K562 (cell line): ENCODE measurements at regions not wholly inside any gene's neighbourhood (a gene's known extent, or its start where the extent isn't known, plus 50 kb on each side); places are given as distances from the start of the nearest gene placed in this dataset.

Source experiments
- ATAC-seq: fragments of 200-7000 bp; cut with Tn5 transposase; 3 replicates; pipeline ENCODE4 v1.9.1; 2020; ENCODE audit warnings: moderate library complexity
- BruUV-seq: library from RNA; stranded (reverse); fragments of 400-500 nt; replicated peaks from 2 replicates; lab custom pipeline; 2021; lab: Mats Ljungman, UMichigan
- CTCF ChIA-PET: fragments of 300-600 bp; formaldehyde crosslinking; extraction: SDS; loops from one replicate; lab custom pipeline; 2021; ENCODE audit warnings: low intra/inter-chr PET ratio; lab: Yijun Ruan, JAX
- POLR2A ChIA-PET: fragments of 300-600, 350-650 bp; sonication (Branson Sonifier 250); formaldehyde crosslinking; extraction: SDS; loops from one replicate; lab custom pipeline; 2021; ENCODE audit warnings: antibody characterized with exemption, inconsistent platforms; lab: Yijun Ruan, JAX
- DNase-seq, 4 experiments: peaks; one replicate each; pipeline versions ENCODE4 v3.0.0 to v3.0.0-alpha.2; 2011 to 2018; ENCODE audit warnings: low spot score in 3 of 4, mixed read lengths in 3 of 4; ENCODE audit errors: extremely low read depth in 1 of 4
- FAIRE-seq: peaks from 2 replicates; lab custom pipeline; 2011; peaks lifted over from hg19 to GRCh38; lab: Jason Lieb, UNC
- H2AFZ ChIP-seq: 2 replicates; pipeline ENCODE4 v1.6.0; 2011; ENCODE audit warnings: low read depth, low read length, control low read depth, inconsistent platforms
- H3K27ac ChIP-seq: fragments of 200-600 bp; 3 replicates; pipeline ENCODE4 v1.8.0; 2011; ENCODE audit warnings: low read depth, mild to moderate bottlenecking, control low read depth, inconsistent platforms, low read length, moderate library complexity, mixed read lengths; ENCODE audit errors: extremely low read depth
- H3K27me3 ChIP-seq, 2 experiments: fragments of 300-600 bp in 1 of 2; 2 replicates in 1 of 2; 3 replicates in 1 of 2; pipeline versions ENCODE4 v1.6.0 to v1.8.0; 2011; ENCODE audit warnings: inconsistent platforms in 2 of 2, low read length in 2 of 2, mild to moderate bottlenecking in 1 of 2, mixed read lengths in 1 of 2, moderate library complexity in 1 of 2; ENCODE audit not compliant: control insufficient read depth in 2 of 2, insufficient read depth in 2 of 2
- H3K36me3 ChIP-seq: fragments of 300-600 bp; 3 replicates; pipeline ENCODE4 v1.8.0; 2011; ENCODE audit warnings: mild to moderate bottlenecking, low read length, inconsistent platforms; ENCODE audit not compliant: control insufficient read depth, insufficient read depth
- H3K4me1 ChIP-seq, 2 experiments: fragments of 200-600 bp in 1 of 2; replicated peaks in 1 of 2; 2 replicates in 1 of 2; 3 replicates in 1 of 2; pipeline versions ENCODE4 v1.5.1 to v1.8.0; 2011; ENCODE audit warnings: inconsistent platforms in 2 of 2, low read length in 2 of 2, mild to moderate bottlenecking in 1 of 2, mixed read lengths in 1 of 2, moderate library complexity in 1 of 2; ENCODE audit not compliant: control insufficient read depth in 2 of 2, insufficient read depth in 2 of 2
- H3K4me2 ChIP-seq: 2 replicates; pipeline ENCODE4 v1.6.1; 2011; ENCODE audit warnings: low read length, control low read depth, inconsistent platforms, mixed read lengths; ENCODE audit not compliant: insufficient read depth
- H3K4me3 ChIP-seq: fragments of 200-600 bp; sonication (generic), shearing (Covaris generic); 2 replicates; pipeline ENCODE4 v1.5.1; 2016; ENCODE audit warnings: control low read depth, inconsistent platforms
- H3K79me2 ChIP-seq: fragments of 200-600 bp; 3 replicates; pipeline ENCODE4 v1.8.0; 2011; ENCODE audit warnings: low read length, inconsistent platforms; ENCODE audit not compliant: control insufficient read depth, insufficient read depth
- H3K9ac ChIP-seq, 2 experiments: 2 replicates each; pipeline versions ENCODE4 v1.6.0 to v1.6.1; 2011; ENCODE audit warnings: low read depth in 2 of 2, low read length in 2 of 2, control low read depth in 1 of 2, inconsistent platforms in 1 of 2, mild to moderate bottlenecking in 1 of 2, mixed read lengths in 1 of 2; ENCODE audit not compliant: insufficient read depth in 1 of 2
- H3K9me1 ChIP-seq: one replicate; pipeline ENCODE4 v1.6.0; 2011; ENCODE audit warnings: inconsistent platforms, mild to moderate bottlenecking, low read length, moderate library complexity; ENCODE audit not compliant: control insufficient read depth, insufficient read depth
- H3K9me3 ChIP-seq: replicated peaks from 2 replicates; pipeline ENCODE4 v1.5.1; 2011; ENCODE audit warnings: low read depth, low read length, inconsistent platforms; ENCODE audit not compliant: control insufficient read depth, insufficient read depth
- H4K20me1 ChIP-seq: replicated peaks from 2 replicates; pipeline ENCODE4 v1.6.1; 2011; ENCODE audit warnings: low read length, inconsistent platforms, mixed read lengths; ENCODE audit not compliant: control insufficient read depth, insufficient read depth
- ARHGAP35 ChIP-seq: fragments of 450-650 bp; IDR thresholded peaks from 2 replicates; pipeline ENCODE4 v1.6.1; 2018; ENCODE audit not compliant: partially characterized antibody
- FOXA3 ChIP-seq, 2 experiments: fragments of 450-650 bp in 1 of 2; sonication (generic) in 1 of 2; formaldehyde crosslinking; IDR thresholded peaks in 1 of 2; conservative IDR thresholded peaks in 1 of 2; 2 replicates each; pipeline versions ENCODE4 v1.4.0 to v1.8.0; 2020 to 2022; ENCODE audit warnings: mild to moderate bottlenecking in 2 of 2, missing genetic modification reagents in 1 of 2
- GABPB2 ChIP-seq: fragments of 250-450 bp; sonication (Bioruptor Pico); conservative IDR thresholded peaks from 2 replicates; pipeline ENCODE4 v1.5.1; 2021; ENCODE audit warnings: mild to moderate bottlenecking
- LCOR ChIP-seq: sonication (generic); formaldehyde crosslinking; IDR thresholded peaks from 2 replicates; pipeline ENCODE4 v1.8.0; 2022; ENCODE audit warnings: mild to moderate bottlenecking, missing genetic modification reagents
- NR3C1 ChIP-seq: sonication (generic); formaldehyde crosslinking; IDR thresholded peaks from 2 replicates; pipeline ENCODE4 v1.8.1; 2022; ENCODE audit warnings: missing genetic modification reagents
- NUFIP1 ChIP-seq: fragments of 450-650 bp; IDR thresholded peaks from 2 replicates; pipeline ENCODE4 v1.6.1; 2018; ENCODE audit not compliant: partially characterized antibody
- SLC30A9 ChIP-seq: fragments of 250-450 bp; sonication (Bioruptor Pico); IDR thresholded peaks from 2 replicates; pipeline ENCODE4 v1.8.0; 2022; ENCODE audit warnings: mild to moderate bottlenecking, moderate library complexity
- SMARCB1 ChIP-seq: IDR thresholded peaks from 2 replicates; pipeline ENCODE4 v1.6.1; 2011; ENCODE audit warnings: improper control_type of control experiment, low read depth; ENCODE audit not compliant: insufficient read length
- THAP12 ChIP-seq: fragments of 250-450 bp; sonication (Bioruptor Pico); IDR thresholded peaks from 2 replicates; pipeline ENCODE4 v1.9.0; 2021; ENCODE audit warnings: mild to moderate bottlenecking, inconsistent platforms
- XRCC3 ChIP-seq: fragments of 450-650 bp; IDR thresholded peaks from 2 replicates; pipeline ENCODE4 v1.6.1; 2017; ENCODE audit warnings: mild to moderate bottlenecking, moderate library complexity
- ZNF184 ChIP-seq: sonication (generic); formaldehyde crosslinking; IDR thresholded peaks from 2 replicates; pipeline ENCODE4 v1.5.0; 2020; ENCODE audit warnings: missing genetic modification reagents
- ZNF232 ChIP-seq: sonication (generic); formaldehyde crosslinking; IDR thresholded peaks from 2 replicates; pipeline ENCODE4 v1.8.0; 2022; ENCODE audit warnings: mild to moderate bottlenecking, missing genetic modification reagents
- ZNF316 ChIP-seq: fragments of 450-650 bp; IDR thresholded peaks from 2 replicates; pipeline ENCODE4 v1.6.1; 2016
- WGBS: fragments of 100-300 bp; shearing (Covaris generic); methylation state at CpG from one replicate; pipeline ENCODE4 v1.1.6; 2016; ENCODE audit warnings: low coverage, mixed read lengths; ENCODE audit not compliant: insufficient coverage; ENCODE audit errors: missing lambda C conversion rate; 5-methylcytosine and 5-hydroxymethylcytosine counted together
- in situ Hi-C: fragments of 300-500 bp; cut with MboI; formaldehyde crosslinking; loops from 4 replicates; pipeline ENCODE4 v1.15.0; 2018; ENCODE audit warnings: inconsistent platforms, mixed read lengths
- intact Hi-C: fragments of 100-400 bp; cut with micrococcal nuclease; formaldehyde crosslinking; loops from 2 replicates; pipeline ENCODE4 v1.14.2; 2022
- TF ChIP-seq, protein P1 (sequence below), 2 experiments: fragments of 250-450 bp in 1 of 2; fragments of 450-650 bp in 1 of 2; sonication (Bioruptor Pico) in 1 of 2; IDR thresholded peaks; 2 replicates each; pipeline versions ENCODE4 v1.6.1 to v1.8.0; 2016 to 2021; ENCODE audit warnings: mild to moderate bottlenecking in 2 of 2, moderate library complexity in 2 of 2, missing compliant biosample characterization in 1 of 2, missing genetic modification characterization in 1 of 2

- Histone ChIP-seq H3K9ac (no peak overlapping the region), H3K4me1 (no peaks in the 10 kb centered on the region), H3K9me3 (no peaks in the 10 kb centered on the region), H3K9me1 (no peaks in the 10 kb centered on the region), H3K27me3 (no peaks in the 10 kb centered on the region), H4K20me1 (no peaks in the 10 kb centered on the region), H3K36me3 (no peaks in the 10 kb centered on the region), H2AFZ (no peak overlapping the region), H3K79me2 (no peaks in the 10 kb centered on the region), H3K4me3 (no peak overlapping the region), H3K4me2 (no peak overlapping the region), H3K27ac (no peak overlapping the region)
- POLR2A ChIA-PET, result no interaction called here
- ATAC-seq, result no peak
- DNase-seq, result no peak
- TF ChIP-seq SMARCB1 (no peak), ZNF316 (no peak)
- intact Hi-C loops (no loop called here), in situ Hi-C loops (no loop called here)
- BruUV-seq, result no TSS peak
- CTCF ChIA-PET, result no interaction called here
- 0% methylated on average over 3 of the region's 3 CpGs for WGBS
- no peak for FAIRE-seq
Observed at GRCh38 chr15:25967116-25967515, 104.0 kb upstream of the ATP10A start.

GRCh38 chr15:25965326-25965725, 102.2 kb upstream of the ATP10A start:
- no peaks in the 10 kb centered on the region for H3K36me3 ChIP-seq
- TF ChIP-seq LCOR (CRISPR knock-in tag) (no peak), THAP12 (no peak), NR3C1 (CRISPR knock-in tag) (no peak), XRCC3 (no peak), GABPB2 (CRISPR knock-in tag) (no peak), ZNF184 (CRISPR knock-in tag) (no peak), FOXA3 (CRISPR knock-in tag; conservative IDR thresholded peaks at IDR 0.05 in 1 of 2, IDR thresholded peaks at IDR 0.05 in 1 of 2) (no peak), ARHGAP35 (no peak), SLC30A9 (CRISPR knock-in tag) (no peak), ZNF232 (CRISPR knock-in tag) (no peak), NUFIP1 (no peak)
- TF ChIP-seq, protein P1, sequence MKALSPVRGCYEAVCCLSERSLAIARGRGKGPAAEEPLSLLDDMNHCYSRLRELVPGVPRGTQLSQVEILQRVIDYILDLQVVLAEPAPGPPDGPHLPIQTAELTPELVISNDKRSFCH (CRISPR knock-in tag; IDR thresholded peaks at IDR 0.05), result no peak
- TF ChIP-seq, protein P1 (tag; IDR thresholded peaks at IDR 0.05), result no peak
- ChIA-PET POLR2A (no interaction called here), CTCF (no interaction called here)
- no peak overlapping the region for H3K4me3 ChIP-seq
- H3K4me2 ChIP-seq, result no peak overlapping the region
- no peaks in the 10 kb centered on the region for H3K27me3 ChIP-seq
- no peak overlapping the region for H3K27ac ChIP-seq
- no peaks in the 10 kb centered on the region for H3K4me1 ChIP-seq
- H4K20me1 ChIP-seq, result no peaks in the 10 kb centered on the region
- H3K9me3 ChIP-seq, result no peaks in the 10 kb centered on the region
- H3K9ac ChIP-seq, result no peak overlapping the region
- no peaks in the 10 kb centered on the region for H3K79me2 ChIP-seq
- H2AFZ ChIP-seq, result no peak overlapping the region
- FAIRE-seq (no peak), ATAC-seq (no peak), DNase-seq (no peak)
- no peaks in the 10 kb centered on the region for H3K9me1 ChIP-seq
- BruUV-seq, result no TSS peak
- WGBS, result 0% methylated on average over 5 of the region's 5 CpGs
- intact Hi-C loops (no loop called here), in situ Hi-C loops (no loop called here)
